Caco-2 (cell line): ENCODE measurements at regions not wholly inside any gene's neighbourhood (a gene's known extent, or its start where the extent isn't known, plus 50 kb on each side); places are given as distances from the start of the nearest gene placed in this dataset.

Experiments used
- BruUV-seq: library from RNA; stranded (reverse); fragments of 400-500 nt; replicated peaks from 2 replicates; lab custom pipeline; 2021; lab: Mats Ljungman, UMichigan
- CTCF ChIA-PET: fragments of 300-600 bp; sonication (Branson Sonifier 250); formaldehyde crosslinking; loops from one replicate; lab custom pipeline; 2022; ENCODE audit warnings: antibody characterized with exemption; lab: Charles Lee
- POLR2A ChIA-PET: fragments of 300-600 bp; sonication (Branson Sonifier 250); formaldehyde crosslinking; loops from one replicate; lab custom pipeline; 2022; ENCODE audit warnings: antibody characterized with exemption; lab: Charles Lee
- DNase-seq, 2 experiments: peaks; one replicate each; pipeline versions ENCODE4 v3.0.0 to v3.0.0-alpha.2; 2020 to 2022
- H3K27me3 ChIP-seq: replicated peaks from 2 replicates; pipeline ENCODE4 v1.6.0; 2011; ENCODE audit warnings: low read length; ENCODE audit not compliant: control insufficient read depth, insufficient read depth
- H3K36me3 ChIP-seq: 2 replicates; pipeline ENCODE4 v1.5.1; 2011; ENCODE audit warnings: low read length; ENCODE audit not compliant: control insufficient read depth, insufficient read depth
- H3K4me1 ChIP-seq: fragments of 250-450 bp; sonication (Bioruptor Pico); 2 replicates; pipeline ENCODE4 v1.5.1; 2020; ENCODE audit warnings: mild to moderate bottlenecking
- H3K4me3 ChIP-seq: 2 replicates; pipeline ENCODE4 v1.5.1; 2011; ENCODE audit warnings: low read depth, mild to moderate bottlenecking, control low read depth, low read length
- H3K9me3 ChIP-seq: fragments of 250-450 bp; sonication (Bioruptor Pico); 2 replicates; pipeline ENCODE4 v1.5.1; 2020; ENCODE audit warnings: mild to moderate bottlenecking, moderate library complexity
- H3K27ac Mint-ChIP-seq: one replicate; pipeline ENCODE4 v1.8.0; 2022; ENCODE audit warnings: mixed read lengths; ENCODE audit not compliant: unreplicated experiment
- H3K27me3 Mint-ChIP-seq: one replicate; pipeline ENCODE4 v1.8.0; 2022; ENCODE audit warnings: mixed read lengths; ENCODE audit not compliant: insufficient read depth, unreplicated experiment
- H3K36me3 Mint-ChIP-seq: one replicate; pipeline ENCODE4 v1.8.0; 2022; ENCODE audit warnings: mild to moderate bottlenecking, mixed read lengths; ENCODE audit not compliant: insufficient read depth, unreplicated experiment
- H3K4me1 Mint-ChIP-seq: one replicate; pipeline ENCODE4 v1.8.0; 2022; ENCODE audit warnings: low read depth, mixed read lengths; ENCODE audit not compliant: unreplicated experiment
- H3K4me3 Mint-ChIP-seq: one replicate; pipeline ENCODE4 v1.8.0; 2022; ENCODE audit warnings: mild to moderate bottlenecking, moderate library complexity, mixed read lengths; ENCODE audit not compliant: unreplicated experiment
- H3K9me3 Mint-ChIP-seq: one replicate; pipeline ENCODE4 v1.8.0; 2022; ENCODE audit warnings: mixed read lengths; ENCODE audit not compliant: unreplicated experiment
- CTCF ChIP-seq, 2 experiments: fragments of 200-600 bp in 1 of 2; IDR thresholded peaks; 1 replicate in 1 of 2; 2 replicates in 1 of 2; pipeline versions ENCODE4 v1.5.1 to v1.8.0; 2011 to 2022; ENCODE audit warnings: antibody characterized with exemption in 1 of 2, control low read depth in 1 of 2, inconsistent platforms in 1 of 2, low read depth in 1 of 2, low read length in 1 of 2, mild to moderate bottlenecking in 1 of 2, moderate library complexity in 1 of 2; ENCODE audit not compliant: insufficient read depth in 1 of 2, severe bottlenecking in 1 of 2, unreplicated experiment in 1 of 2
- intact Hi-C: fragments of 100-400 bp; cut with micrococcal nuclease; formaldehyde crosslinking; loops from one replicate; pipeline ENCODE4 v1.10.0; 2022; ENCODE audit not compliant: unreplicated experiment

DNA sequence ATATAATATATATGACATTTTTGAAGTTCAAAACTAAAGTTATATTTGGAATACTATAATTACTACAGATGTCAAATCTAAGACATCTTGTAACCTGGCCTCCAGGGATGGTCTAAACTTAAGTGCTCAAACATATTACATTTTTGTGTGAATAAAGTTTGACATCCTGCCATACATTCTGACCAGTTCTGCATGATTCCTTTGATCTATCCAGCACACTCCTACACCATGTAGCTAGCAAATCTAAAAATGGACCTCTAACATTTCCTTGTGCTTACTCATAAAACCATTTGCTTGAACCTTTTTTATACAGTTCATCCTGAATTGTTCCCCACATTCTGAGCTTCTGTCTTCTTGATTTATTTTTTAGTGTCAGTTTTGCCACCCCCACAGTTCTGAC lies 294.3 kb upstream of the ZNF804A start:
- no peak for TF ChIP-seq CTCF (IDR thresholded peaks at IDR 0.05; ENCODE audit: insufficient read depth in 1 of 2, low read depth in 1 of 2, low read length in 1 of 2, severe bottlenecking in 1 of 2, unreplicated experiment in 1 of 2)
- ChIA-PET CTCF (no interaction called here), POLR2A (no interaction called here)
- intact Hi-C loops = no loop called here
- H3K27me3 Mint-ChIP-seq = no peaks in the 10 kb centered on the region
- H3K4me1 Mint-ChIP-seq = no peaks in the 10 kb centered on the region
- BruUV-seq = no TSS peak
- Histone ChIP-seq H3K9me3 (no peaks in the 10 kb centered on the region), H3K36me3 (no peaks in the 10 kb centered on the region), H3K4me1 (no peaks in the 10 kb centered on the region), H3K27me3 (no peaks in the 10 kb centered on the region), H3K4me3 (no peak overlapping the region)
- H3K36me3 Mint-ChIP-seq = no peaks in the 10 kb centered on the region
- DNase-seq = no peak
- H3K4me3 Mint-ChIP-seq = no peak overlapping the region
- no peaks in the 10 kb centered on the region for H3K9me3 Mint-ChIP-seq
- H3K27ac Mint-ChIP-seq = no peak overlapping the region

- Mint-ChIP-seq H3K9me3 (no peaks in the 10 kb centered on the region), H3K27me3 (no peaks in the 10 kb centered on the region), H3K27ac (no peak overlapping the region), H3K4me1 (no peaks in the 10 kb centered on the region), H3K4me3 (no peak overlapping the region), H3K36me3 (no peaks in the 10 kb centered on the region)
- no peaks in the 10 kb centered on the region for H3K27me3 ChIP-seq
- no peak overlapping the region for H3K4me3 ChIP-seq
- no peak for TF ChIP-seq CTCF (IDR thresholded peaks at IDR 0.05; ENCODE audit: insufficient read depth in 1 of 2, low read depth in 1 of 2, low read length in 1 of 2, severe bottlenecking in 1 of 2, unreplicated experiment in 1 of 2)
- H3K4me1 ChIP-seq = no peaks in the 10 kb centered on the region
- no TSS peak for BruUV-seq
- intact Hi-C loops = no loop called here
- H3K36me3 ChIP-seq = no peaks in the 10 kb centered on the region
- ChIA-PET CTCF (no interaction called here), POLR2A (no interaction called here)
- DNase-seq = no peak
- H3K9me3 ChIP-seq = no peaks in the 10 kb centered on the region
Measured at GRCh38 chr2:184305105-184305504, 293.2 kb upstream of the ZNF804A start.

- DNase-seq = no peak
- no peak overlapping the region for H3K4me3 ChIP-seq
- ChIA-PET POLR2A (no interaction called here), CTCF (no interaction called here)
- H3K9me3 Mint-ChIP-seq = no peaks in the 10 kb centered on the region
- no peaks in the 10 kb centered on the region for H3K4me1 Mint-ChIP-seq
- no peaks in the 10 kb centered on the region for H3K36me3 ChIP-seq
- no peak overlapping the region for H3K27ac Mint-ChIP-seq
- intact Hi-C loops = no loop called here
- no peak overlapping the region for H3K4me3 Mint-ChIP-seq
- H3K4me1 ChIP-seq = no peaks in the 10 kb centered on the region
- no peaks in the 10 kb centered on the region for H3K27me3 ChIP-seq
- no TSS peak for BruUV-seq
- no peaks in the 10 kb centered on the region for H3K9me3 ChIP-seq
- TF ChIP-seq CTCF (IDR thresholded peaks at IDR 0.05; ENCODE audit: insufficient read depth in 1 of 2, low read depth in 1 of 2, low read length in 1 of 2, severe bottlenecking in 1 of 2, unreplicated experiment in 1 of 2) = no peak
- no peaks in the 10 kb centered on the region for H3K36me3 Mint-ChIP-seq
- no peaks in the 10 kb centered on the region for H3K27me3 Mint-ChIP-seq
Measured at GRCh38 chr2:184308706-184309105, 289.6 kb upstream of the ZNF804A start.
